ENCODE measurements at regions not wholly inside any gene's neighbourhood (a gene's known extent, or its start where the extent isn't known, plus 50 kb on each side); places are given as distances from the start of the nearest gene placed in this dataset.
A peak's percentile ranks its signal among the peaks of the same experiment; 100 is the strongest.

GRCh38 chr16:72400257-72401083, 228.5 kb upstream of the PMFBP1 start:
- DNase-seq: peak; percentile 57

GRCh38 chr16:72399811-72400210, 227.9 kb upstream of the PMFBP1 start:
- no peak for DNase-seq

- no peak for DNase-seq
These were observed 225.9 kb upstream of the PMFBP1 start for GRCh38 chr16:72397876-72398275.

- DNase-seq: no peak
These were observed 222.6 kb upstream of the PMFBP1 start for GRCh38 chr16:72394526-72394925.

GRCh38 chr16:72389791-72390190, 217.8 kb upstream of the PMFBP1 start:
- no peak for DNase-seq

GRCh38 chr16:72388007-72388406, 216.1 kb upstream of the PMFBP1 start:
- DNase-seq: no peak

GRCh38 chr16:72384651-72385050, 212.7 kb upstream of the PMFBP1 start:
- no peak for DNase-seq

GRCh38 chr16:72380283-72380682, 208.3 kb upstream of the PMFBP1 start:
- DNase-seq: no peak

- no peak for DNase-seq
These were observed 201.2 kb upstream of the PMFBP1 start for GRCh38 chr16:72373201-72373600.

GRCh38 chr16:72372087-72373045, 200.4 kb upstream of the PMFBP1 start:
- DNase-seq: no peak

GRCh38 chr16:72371307-72372086, 199.5 kb upstream of the PMFBP1 start:
- peak; percentile 78 for DNase-seq

- DNase-seq: no peak
These were observed 197.3 kb upstream of the PMFBP1 start for GRCh38 chr16:72369274-72369673.

GRCh38 chr16:72367851-72368250, 195.9 kb upstream of the PMFBP1 start:
- DNase-seq: no peak

- no peak for DNase-seq
These were observed 191.0 kb upstream of the PMFBP1 start for GRCh38 chr16:72362973-72363372.

GRCh38 chr16:72362476-72362875, 190.5 kb upstream of the PMFBP1 start:
- DNase-seq: no peak

- DNase-seq: no peak
These were observed 186.0 kb upstream of the PMFBP1 start for GRCh38 chr16:72357910-72358309.

- DNase-seq: no peak
These were observed 183.6 kb upstream of the PMFBP1 start for GRCh38 chr16:72355561-72355960.

GRCh38 chr16:72349719-72350118, 177.8 kb upstream of the PMFBP1 start:
- DNase-seq: no peak

GRCh38 chr16:72332926-72333325, 161.0 kb upstream of the PMFBP1 start:
- no peak for DNase-seq

GRCh38 chr16:72324578-72324977, 152.6 kb upstream of the PMFBP1 start:
- DNase-seq: no peak

- DNase-seq: no peak
These were observed 145.5 kb upstream of the PMFBP1 start for GRCh38 chr16:72317446-72317845.

- DNase-seq: peak; percentile 2
These were observed 141.9 kb upstream of the PMFBP1 start for GRCh38 chr16:72313903-72314302.

- no peak for DNase-seq
These were observed 140.9 kb upstream of the PMFBP1 start for GRCh38 chr16:72312828-72313227.
